Loucy (cell line): ENCODE measurements at regions not wholly inside any gene's neighbourhood (a gene's known extent, or its start where the extent isn't known, plus 50 kb on each side); places are given as distances from the start of the nearest gene placed in this dataset.
"Not testable (repeated sequence)": the region's sequence is repeated elsewhere in the genome, so short reads cannot be mapped to it uniquely, and the experiment has no call there.

Experiments
- CTCF ChIP-seq: fragments of 200-600 bp; sonication (generic); conservative IDR thresholded peaks from 2 replicates; pipeline ENCODE4 v1.5.1; 2014; ENCODE audit warnings: mild to moderate bottlenecking, antibody characterized with exemption, low read length
- EZH2phosphoT487 ChIP-seq: fragments of 200-600 bp; IDR thresholded peaks from 2 replicates; pipeline ENCODE4 v1.6.1; 2018; ENCODE audit warnings: antibody characterized with exemption, mild to moderate bottlenecking, moderate library complexity, borderline replicate concordance

GRCh38 chr6:82517896-82518295, 154.3 kb downstream of the TPBG start:
- TF ChIP-seq CTCF, EZH2phosphoT487: not testable (repeated sequence)
